HL-60 (cell line): ENCODE measurements at regions not wholly inside any gene's neighbourhood (a gene's known extent, or its start where the extent isn't known, plus 50 kb on each side); places are given as distances from the start of the nearest gene placed in this dataset.

Source experiments
- DNase-seq, 2 experiments: peaks; one replicate each; pipeline ENCODE4 v3.0.0-alpha.2; 2010 to 2020; ENCODE audit warnings: low read depth in 1 of 2, low spot score in 1 of 2
- H3K27ac ChIP-seq: fragments of 250-450 bp; sonication (Bioruptor Pico); replicated peaks from 2 replicates; pipeline ENCODE4 v1.5.1; 2020; ENCODE audit warnings: mild to moderate bottlenecking, moderate library complexity
- H3K27me3 ChIP-seq: fragments of 250-450 bp; sonication (Bioruptor Pico); 2 replicates; pipeline ENCODE4 v1.5.1; 2021; ENCODE audit warnings: mild to moderate bottlenecking, moderate library complexity; ENCODE audit not compliant: insufficient read depth, poor library complexity, severe bottlenecking
- H3K4me3 ChIP-seq: replicated peaks from 2 replicates; pipeline ENCODE4 v1.5.1; 2011; ENCODE audit warnings: mild to moderate bottlenecking, control low read depth, low read length; ENCODE audit not compliant: insufficient read depth
- GABPA ChIP-seq: IDR thresholded peaks from 2 replicates; pipeline ENCODE4 v1.6.1; 2012; ENCODE audit warnings: low read depth
- POLR2AphosphoS5 ChIP-seq: IDR thresholded peaks from 2 replicates; pipeline ENCODE4 v1.6.1; 2012; ENCODE audit warnings: low read depth
- SPI1 ChIP-seq: IDR thresholded peaks from 2 replicates; pipeline ENCODE4 v1.6.1; 2012; ENCODE audit warnings: low read depth, mild to moderate bottlenecking, borderline replicate concordance
- TF ChIP-seq, protein P1 (sequence below): IDR thresholded peaks from 2 replicates; pipeline ENCODE4 v1.6.1; 2012; ENCODE audit warnings: low read depth; ENCODE audit not compliant: insufficient replicate concordance
- TF ChIP-seq, protein P2 (sequence below): IDR thresholded peaks from one replicate; pipeline ENCODE4 v1.5.1; 2011; ENCODE audit warnings: low read length, control low read depth, inconsistent platforms; ENCODE audit not compliant: insufficient read depth

DNA sequence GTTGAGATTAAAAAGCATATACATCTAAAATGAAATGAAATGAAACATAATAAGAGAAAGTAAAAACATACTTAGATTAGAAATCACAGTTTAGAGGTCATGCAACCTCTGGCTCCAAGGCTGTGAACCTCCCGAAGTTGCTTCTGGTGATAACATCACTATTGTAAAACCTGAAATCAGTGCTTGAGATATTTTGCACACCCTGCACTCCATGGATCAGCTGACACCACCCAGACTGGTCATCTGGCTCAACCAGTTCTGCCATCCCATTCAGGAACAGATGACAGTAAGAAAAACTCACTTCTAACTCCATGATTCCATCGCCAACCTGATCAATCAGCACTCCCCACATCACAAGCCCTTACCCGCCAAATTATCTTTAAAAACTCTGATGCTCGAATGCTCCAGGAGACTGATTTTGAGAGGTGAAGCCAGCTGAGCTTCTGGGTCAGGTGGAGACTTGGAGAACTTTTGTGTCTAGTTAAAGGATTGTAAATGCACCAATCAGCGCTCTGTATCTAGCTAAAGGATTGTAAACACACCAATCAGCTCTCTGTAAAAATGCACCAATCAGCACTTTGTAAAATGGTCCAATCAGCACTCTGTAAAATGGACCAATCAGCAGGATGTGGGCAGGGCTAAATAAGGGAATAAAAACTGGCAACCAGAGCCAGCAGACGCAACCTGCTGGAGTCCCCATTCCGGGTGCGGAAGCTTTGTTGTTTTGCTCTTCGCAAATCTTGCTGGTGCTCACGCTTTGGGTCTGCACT, 162.6 kb upstream of the MAGI2 start:
- no peak overlapping the region for H3K27ac ChIP-seq
- DNase-seq, result no peak
- H3K27me3 ChIP-seq, result no peaks in the 10 kb centered on the region
- no peak overlapping the region for H3K4me3 ChIP-seq
- no peak for TF ChIP-seq POLR2AphosphoS5

DNA sequence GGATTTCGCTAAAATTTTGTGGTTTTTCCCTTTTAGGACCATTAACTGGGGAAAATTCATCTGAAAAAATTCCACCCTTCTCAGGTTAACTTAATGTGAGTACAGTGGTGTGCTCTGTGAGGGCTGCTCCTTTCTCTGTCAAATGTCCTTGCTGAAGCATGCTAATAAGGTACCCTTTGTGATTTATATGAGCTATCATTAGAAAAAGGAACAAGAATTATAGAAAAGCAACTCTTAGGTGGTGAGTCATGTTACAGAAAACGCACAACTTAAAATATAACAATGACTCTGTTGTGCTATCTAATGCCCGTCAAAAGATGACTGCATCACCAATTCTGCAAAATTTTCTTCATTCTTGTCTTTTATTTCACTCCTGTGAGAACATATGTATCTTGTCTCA, 162.0 kb upstream of the MAGI2 start:
- no peak for TF ChIP-seq GABPA
- no peak for TF ChIP-seq SPI1
- TF ChIP-seq POLR2AphosphoS5, result no peak
- TF ChIP-seq, protein P1, sequence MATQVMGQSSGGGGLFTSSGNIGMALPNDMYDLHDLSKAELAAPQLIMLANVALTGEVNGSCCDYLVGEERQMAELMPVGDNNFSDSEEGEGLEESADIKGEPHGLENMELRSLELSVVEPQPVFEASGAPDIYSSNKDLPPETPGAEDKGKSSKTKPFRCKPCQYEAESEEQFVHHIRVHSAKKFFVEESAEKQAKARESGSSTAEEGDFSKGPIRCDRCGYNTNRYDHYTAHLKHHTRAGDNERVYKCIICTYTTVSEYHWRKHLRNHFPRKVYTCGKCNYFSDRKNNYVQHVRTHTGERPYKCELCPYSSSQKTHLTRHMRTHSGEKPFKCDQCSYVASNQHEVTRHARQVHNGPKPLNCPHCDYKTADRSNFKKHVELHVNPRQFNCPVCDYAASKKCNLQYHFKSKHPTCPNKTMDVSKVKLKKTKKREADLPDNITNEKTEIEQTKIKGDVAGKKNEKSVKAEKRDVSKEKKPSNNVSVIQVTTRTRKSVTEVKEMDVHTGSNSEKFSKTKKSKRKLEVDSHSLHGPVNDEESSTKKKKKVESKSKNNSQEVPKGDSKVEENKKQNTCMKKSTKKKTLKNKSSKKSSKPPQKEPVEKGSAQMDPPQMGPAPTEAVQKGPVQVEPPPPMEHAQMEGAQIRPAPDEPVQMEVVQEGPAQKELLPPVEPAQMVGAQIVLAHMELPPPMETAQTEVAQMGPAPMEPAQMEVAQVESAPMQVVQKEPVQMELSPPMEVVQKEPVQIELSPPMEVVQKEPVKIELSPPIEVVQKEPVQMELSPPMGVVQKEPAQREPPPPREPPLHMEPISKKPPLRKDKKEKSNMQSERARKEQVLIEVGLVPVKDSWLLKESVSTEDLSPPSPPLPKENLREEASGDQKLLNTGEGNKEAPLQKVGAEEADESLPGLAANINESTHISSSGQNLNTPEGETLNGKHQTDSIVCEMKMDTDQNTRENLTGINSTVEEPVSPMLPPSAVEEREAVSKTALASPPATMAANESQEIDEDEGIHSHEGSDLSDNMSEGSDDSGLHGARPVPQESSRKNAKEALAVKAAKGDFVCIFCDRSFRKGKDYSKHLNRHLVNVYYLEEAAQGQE, result no peak
- TF ChIP-seq, protein P2, sequence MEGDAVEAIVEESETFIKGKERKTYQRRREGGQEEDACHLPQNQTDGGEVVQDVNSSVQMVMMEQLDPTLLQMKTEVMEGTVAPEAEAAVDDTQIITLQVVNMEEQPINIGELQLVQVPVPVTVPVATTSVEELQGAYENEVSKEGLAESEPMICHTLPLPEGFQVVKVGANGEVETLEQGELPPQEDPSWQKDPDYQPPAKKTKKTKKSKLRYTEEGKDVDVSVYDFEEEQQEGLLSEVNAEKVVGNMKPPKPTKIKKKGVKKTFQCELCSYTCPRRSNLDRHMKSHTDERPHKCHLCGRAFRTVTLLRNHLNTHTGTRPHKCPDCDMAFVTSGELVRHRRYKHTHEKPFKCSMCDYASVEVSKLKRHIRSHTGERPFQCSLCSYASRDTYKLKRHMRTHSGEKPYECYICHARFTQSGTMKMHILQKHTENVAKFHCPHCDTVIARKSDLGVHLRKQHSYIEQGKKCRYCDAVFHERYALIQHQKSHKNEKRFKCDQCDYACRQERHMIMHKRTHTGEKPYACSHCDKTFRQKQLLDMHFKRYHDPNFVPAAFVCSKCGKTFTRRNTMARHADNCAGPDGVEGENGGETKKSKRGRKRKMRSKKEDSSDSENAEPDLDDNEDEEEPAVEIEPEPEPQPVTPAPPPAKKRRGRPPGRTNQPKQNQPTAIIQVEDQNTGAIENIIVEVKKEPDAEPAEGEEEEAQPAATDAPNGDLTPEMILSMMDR, result no peak
- H3K4me3 ChIP-seq, result no peak overlapping the region
- H3K27me3 ChIP-seq, result no peaks in the 10 kb centered on the region
- no peak for DNase-seq
- H3K27ac ChIP-seq, result no peak overlapping the region

DNA sequence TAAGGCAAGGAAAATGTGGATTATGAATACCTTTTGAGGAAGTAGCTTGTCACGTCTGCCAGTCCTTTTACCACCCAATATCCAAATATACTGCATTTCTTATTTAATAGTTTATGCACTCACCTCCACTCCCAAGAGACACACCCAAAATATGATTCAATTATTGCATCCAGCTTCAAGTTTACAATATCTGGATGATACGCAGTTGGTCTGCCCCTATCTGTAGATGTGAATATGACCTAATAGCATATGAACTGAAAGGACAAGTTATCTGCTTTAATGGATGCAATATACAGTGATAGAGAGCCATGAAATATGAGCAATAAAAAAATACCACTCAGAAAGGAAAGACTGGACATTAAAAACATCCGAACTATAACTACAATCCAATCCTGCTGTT, 159.4 kb upstream of the MAGI2 start:
- TF ChIP-seq SPI1, result no peak
- TF ChIP-seq, protein P2, result no peak
- TF ChIP-seq GABPA, result no peak
- H3K4me3 ChIP-seq, result no peak overlapping the region

GRCh38 chr7:79612022-79612421, 158.6 kb upstream of the MAGI2 start:
- no peak overlapping the region for H3K27ac ChIP-seq
- DNase-seq, result no peak

More for the DNA sequence above, 159.4 kb upstream of the MAGI2 start:
- no peak for DNase-seq
- no peak overlapping the region for H3K27ac ChIP-seq
- H3K27me3 ChIP-seq, result no peaks in the 10 kb centered on the region

More at GRCh38 chr7:79612022-79612421, 158.6 kb upstream of the MAGI2 start:
- H3K27me3 ChIP-seq, result no peaks in the 10 kb centered on the region
- no peak overlapping the region for H3K4me3 ChIP-seq
- TF ChIP-seq, protein P1, result no peak
- TF ChIP-seq POLR2AphosphoS5 (no peak), SPI1 (no peak), GABPA (no peak)
- TF ChIP-seq, protein P2, result no peak
